ENCODE measurements at regions not wholly inside any gene's neighbourhood (a gene's known extent, or its start where the extent isn't known, plus 50 kb on each side); places are given as distances from the start of the nearest gene placed in this dataset.

- Histone ChIP-seq H3K4me2 (ENCODE audit: low read depth, low read length) (no peak overlapping the region), H3K4me3 (ENCODE audit: low read length) (no peak overlapping the region), H2AFZ (ENCODE audit: low read length) (no peak overlapping the region), H3K27ac (ENCODE audit: low read length) (no peak overlapping the region), H3K4me1 (ENCODE audit: low read length) (no peaks in the 10 kb centered on the region), H3K36me3 (replicated peaks; ENCODE audit: insufficient read depth, low read length) (no peaks in the 10 kb centered on the region), H3K9ac (ENCODE audit: low read length) (no peak overlapping the region), H4K20me1 (ENCODE audit: insufficient read depth, low read length) (no peaks in the 10 kb centered on the region), H3K27me3 (replicated peaks; ENCODE audit: insufficient read depth, low read length) (no peaks in the 10 kb centered on the region), H3K79me2 (ENCODE audit: low read length) (no peaks in the 10 kb centered on the region), H3K9me2 (replicated peaks; ENCODE audit: insufficient read depth, low read length) (no peaks in the 10 kb centered on the region), H3F3A (ENCODE audit: insufficient read depth, low read length) (no peaks in the 10 kb centered on the region), H3K9me3 (replicated peaks; ENCODE audit: insufficient read depth, low read length) (no peaks in the 10 kb centered on the region)
- TF ChIP-seq CTCF (IDR thresholded peaks at IDR 0.05; ENCODE audit: low read length) (no peak), EZH2phosphoT487 (IDR thresholded peaks at IDR 0.05; ENCODE audit: low read length) (no peak), EZH2 (optimal IDR thresholded peaks at IDR 0.05; ENCODE audit: low read depth, low read length) (no peak)
- DNase-seq, result no peak
These were observed 417.8 kb downstream of the ARL4A start for GRCh38 chr7:13105209-13105608.

GRCh38 chr7:13106513-13106912 is 419.1 kb downstream of the ARL4A start:
- DNase-seq, result no peak
- Histone ChIP-seq H3K27me3 (replicated peaks; ENCODE audit: insufficient read depth, low read length) (no peaks in the 10 kb centered on the region), H3K4me1 (ENCODE audit: low read length) (no peaks in the 10 kb centered on the region), H4K20me1 (ENCODE audit: insufficient read depth, low read length) (no peaks in the 10 kb centered on the region), H3K4me3 (ENCODE audit: low read length) (no peak overlapping the region), H2AFZ (ENCODE audit: low read length) (no peak overlapping the region), H3K9me2 (replicated peaks; ENCODE audit: insufficient read depth, low read length) (no peaks in the 10 kb centered on the region), H3K9me3 (replicated peaks; ENCODE audit: insufficient read depth, low read length) (no peaks in the 10 kb centered on the region), H3K79me2 (ENCODE audit: low read length) (no peaks in the 10 kb centered on the region), H3K27ac (ENCODE audit: low read length) (no peak overlapping the region), H3K9ac (ENCODE audit: low read length) (no peak overlapping the region), H3K4me2 (ENCODE audit: low read depth, low read length) (no peak overlapping the region), H3K36me3 (replicated peaks; ENCODE audit: insufficient read depth, low read length) (no peaks in the 10 kb centered on the region), H3F3A (ENCODE audit: insufficient read depth, low read length) (no peaks in the 10 kb centered on the region)
- TF ChIP-seq CTCF (IDR thresholded peaks at IDR 0.05; ENCODE audit: low read length), result no peak
- no peak for TF ChIP-seq EZH2 (optimal IDR thresholded peaks at IDR 0.05; ENCODE audit: low read depth, low read length)
- no peak for TF ChIP-seq EZH2phosphoT487 (IDR thresholded peaks at IDR 0.05; ENCODE audit: low read length)

- no peak for TF ChIP-seq EZH2 (optimal IDR thresholded peaks at IDR 0.05; ENCODE audit: low read depth, low read length)
- no peak for TF ChIP-seq EZH2phosphoT487 (IDR thresholded peaks at IDR 0.05; ENCODE audit: low read length)
- no peak for TF ChIP-seq CTCF (IDR thresholded peaks at IDR 0.05; ENCODE audit: low read length)
- H3K27me3 ChIP-seq (replicated peaks; ENCODE audit: insufficient read depth, low read length), result no peaks in the 10 kb centered on the region
- H3K79me2 ChIP-seq (ENCODE audit: low read length), result no peaks in the 10 kb centered on the region
- H3K27ac ChIP-seq (ENCODE audit: low read length), result no peak overlapping the region
- no peaks in the 10 kb centered on the region for H3K9me2 ChIP-seq (replicated peaks; ENCODE audit: insufficient read depth, low read length)
- H3K4me1 ChIP-seq (ENCODE audit: low read length), result no peaks in the 10 kb centered on the region
- no peaks in the 10 kb centered on the region for H3K36me3 ChIP-seq (replicated peaks; ENCODE audit: insufficient read depth, low read length)
- H3K4me2 ChIP-seq (ENCODE audit: low read depth, low read length), result no peak overlapping the region
- no peaks in the 10 kb centered on the region for H3F3A ChIP-seq (ENCODE audit: insufficient read depth, low read length)
- no peaks in the 10 kb centered on the region for H3K9me3 ChIP-seq (replicated peaks; ENCODE audit: insufficient read depth, low read length)
- no peak overlapping the region for H2AFZ ChIP-seq (ENCODE audit: low read length)
- no peak for DNase-seq
- H3K4me3 ChIP-seq (ENCODE audit: low read length), result no peak overlapping the region
- H3K9ac ChIP-seq (ENCODE audit: low read length), result no peak overlapping the region
- H4K20me1 ChIP-seq (ENCODE audit: insufficient read depth, low read length), result no peaks in the 10 kb centered on the region
These were observed 419.9 kb downstream of the ARL4A start for GRCh38 chr7:13107291-13107690.
